Spleen (tissue), 7 donors: ENCODE measurements at regions not wholly inside any gene's neighbourhood (a gene's known extent, or its start where the extent isn't known, plus 50 kb on each side); places are given as distances from the start of the nearest gene placed in this dataset.

Source experiments
- POLR2A ChIP-seq, 3 donors: fragments of 450-650 bp; IDR thresholded peaks; one replicate each; pipeline ENCODE4 v1.5.1; 2017; ENCODE audit warnings: antibody characterized with exemption in 3 of 3, mild to moderate bottlenecking in 1 of 3
- TF ChIP-seq, protein P1 (sequence below), 11 experiments: fragments of 200-600 bp in 7 of 11; fragments of 450-650 bp in 4 of 11; sonication (generic) in 4 of 11; IDR thresholded peaks in 8 of 11; conservative IDR thresholded peaks in 3 of 11; 1 replicate in 7 of 11; 2 replicates in 4 of 11; pipeline versions ENCODE4 v1.4.0 to v1.8.0; 2016 to 2021; ENCODE audit warnings: antibody characterized with exemption in 11 of 11, inconsistent platforms in 4 of 11, mild to moderate bottlenecking in 1 of 11
- donor health status: DM: no; HTN: no; CAD: no; lungs with moderate emphysema.
- donor health status: DM: no; HTN: no; CAD: no.
- donor health status: DM: no; HTN: no; CAD: no.

DNA sequence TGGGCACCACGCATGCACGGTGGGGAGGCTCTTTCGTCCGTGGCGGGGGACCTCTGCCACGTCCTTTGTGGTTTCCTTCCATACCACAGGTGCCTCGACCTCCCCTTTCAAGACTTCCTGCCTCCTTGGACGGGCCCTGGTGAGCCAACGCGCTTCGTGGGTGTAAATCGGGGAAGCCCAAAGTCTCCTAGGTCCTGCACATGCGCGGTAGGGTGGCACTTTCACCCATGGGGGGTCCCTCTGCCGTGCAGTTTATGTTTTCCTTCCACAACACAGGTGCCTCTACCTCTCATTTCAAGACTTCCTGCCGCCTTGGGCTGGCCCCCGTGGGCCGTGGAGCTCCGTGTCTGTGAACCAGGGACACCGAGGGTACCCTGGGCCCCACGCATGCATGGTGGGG lies 349.7 kb downstream of the ALG10 start:
- TF ChIP-seq, protein P1, sequence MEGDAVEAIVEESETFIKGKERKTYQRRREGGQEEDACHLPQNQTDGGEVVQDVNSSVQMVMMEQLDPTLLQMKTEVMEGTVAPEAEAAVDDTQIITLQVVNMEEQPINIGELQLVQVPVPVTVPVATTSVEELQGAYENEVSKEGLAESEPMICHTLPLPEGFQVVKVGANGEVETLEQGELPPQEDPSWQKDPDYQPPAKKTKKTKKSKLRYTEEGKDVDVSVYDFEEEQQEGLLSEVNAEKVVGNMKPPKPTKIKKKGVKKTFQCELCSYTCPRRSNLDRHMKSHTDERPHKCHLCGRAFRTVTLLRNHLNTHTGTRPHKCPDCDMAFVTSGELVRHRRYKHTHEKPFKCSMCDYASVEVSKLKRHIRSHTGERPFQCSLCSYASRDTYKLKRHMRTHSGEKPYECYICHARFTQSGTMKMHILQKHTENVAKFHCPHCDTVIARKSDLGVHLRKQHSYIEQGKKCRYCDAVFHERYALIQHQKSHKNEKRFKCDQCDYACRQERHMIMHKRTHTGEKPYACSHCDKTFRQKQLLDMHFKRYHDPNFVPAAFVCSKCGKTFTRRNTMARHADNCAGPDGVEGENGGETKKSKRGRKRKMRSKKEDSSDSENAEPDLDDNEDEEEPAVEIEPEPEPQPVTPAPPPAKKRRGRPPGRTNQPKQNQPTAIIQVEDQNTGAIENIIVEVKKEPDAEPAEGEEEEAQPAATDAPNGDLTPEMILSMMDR (IDR thresholded peaks at IDR 0.05 in 8 of 11, conservative IDR thresholded peaks at IDR 0.05 in 3 of 11), result no peak
- no peak for TF ChIP-seq POLR2A (IDR thresholded peaks at IDR 0.05)
